Endothelial cell (in vitro differentiated cells): ENCODE measurements at regions not wholly inside any gene's neighbourhood (a gene's known extent, or its start where the extent isn't known, plus 50 kb on each side); places are given as distances from the start of the nearest gene placed in this dataset.

ENCODE experiments used
- DNase-seq: peaks from one replicate; pipeline ENCODE4 v3.0.0; 2021; ENCODE audit warnings: low spot score
- H3K27ac Mint-ChIP-seq: one replicate; pipeline ENCODE4 v1.8.0; 2021; ENCODE audit warnings: mixed read lengths, inconsistent platforms; ENCODE audit not compliant: unreplicated experiment
- H3K27me3 Mint-ChIP-seq: one replicate; pipeline ENCODE4 v1.8.0; 2021; ENCODE audit warnings: mild to moderate bottlenecking, moderate library complexity, mixed read lengths, inconsistent platforms; ENCODE audit not compliant: unreplicated experiment
- H3K36me3 Mint-ChIP-seq: one replicate; pipeline ENCODE4 v1.8.0; 2021; ENCODE audit warnings: mild to moderate bottlenecking, low read depth, mixed read lengths, inconsistent platforms; ENCODE audit not compliant: unreplicated experiment
- H3K4me1 Mint-ChIP-seq: one replicate; pipeline ENCODE4 v1.8.0; 2021; ENCODE audit warnings: mild to moderate bottlenecking, mixed read lengths, inconsistent platforms; ENCODE audit not compliant: unreplicated experiment
- H3K4me3 Mint-ChIP-seq: one replicate; pipeline ENCODE4 v1.8.0; 2021; ENCODE audit warnings: mild to moderate bottlenecking, mixed read lengths, inconsistent platforms; ENCODE audit not compliant: unreplicated experiment
- H3K9me3 Mint-ChIP-seq: one replicate; pipeline ENCODE4 v1.8.0; 2021; ENCODE audit warnings: mixed read lengths, inconsistent platforms; ENCODE audit not compliant: unreplicated experiment
- CTCF ChIP-seq: fragments of 200-600 bp; sonication (generic); IDR thresholded peaks from one replicate; pipeline ENCODE4 v1.5.0; 2021; ENCODE audit warnings: antibody characterized with exemption; ENCODE audit not compliant: unreplicated experiment

DNA sequence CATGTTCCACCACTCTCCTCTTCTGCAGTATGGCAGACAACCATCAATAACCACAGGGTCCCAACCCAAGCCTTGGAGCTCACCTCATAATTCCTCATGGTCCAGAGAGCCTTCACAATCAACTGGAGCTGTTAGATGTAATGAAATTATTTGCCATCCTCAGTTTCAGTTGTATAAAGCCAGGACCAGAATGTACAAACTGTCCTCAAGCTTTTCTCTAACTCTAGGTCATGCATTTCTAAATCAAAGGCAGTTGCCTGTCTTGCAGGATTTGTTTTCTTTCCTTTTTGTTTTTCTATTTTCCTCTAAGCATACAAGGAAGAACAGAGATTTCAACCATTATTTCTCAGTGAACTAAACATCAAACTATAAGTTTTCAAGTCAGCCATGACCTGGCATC, 182.5 kb upstream of the SERP2 start:
- no peaks in the 10 kb centered on the region for H3K36me3 Mint-ChIP-seq
- H3K4me3 Mint-ChIP-seq: no peak overlapping the region
- no peaks in the 10 kb centered on the region for H3K27me3 Mint-ChIP-seq
- no peak overlapping the region for H3K27ac Mint-ChIP-seq
- peaks cover 8% of the 10 kb centered on the region for H3K4me1 Mint-ChIP-seq
- no peak for TF ChIP-seq CTCF
- DNase-seq: no peak
- no peaks in the 10 kb centered on the region for H3K9me3 Mint-ChIP-seq

GRCh38 chr13:44191504-44192171, 182.0 kb upstream of the SERP2 start:
- peak; percentile 46 for DNase-seq
- TF ChIP-seq CTCF: peak; percentile 68
- H3K4me3 Mint-ChIP-seq: no peak overlapping the region
- H3K36me3 Mint-ChIP-seq: no peaks in the 10 kb centered on the region
- H3K27ac Mint-ChIP-seq: no peak overlapping the region
- no peaks in the 10 kb centered on the region for H3K9me3 Mint-ChIP-seq
- no peaks in the 10 kb centered on the region for H3K27me3 Mint-ChIP-seq
- H3K4me1 Mint-ChIP-seq: peaks cover 12% of the 10 kb centered on the region

DNA sequence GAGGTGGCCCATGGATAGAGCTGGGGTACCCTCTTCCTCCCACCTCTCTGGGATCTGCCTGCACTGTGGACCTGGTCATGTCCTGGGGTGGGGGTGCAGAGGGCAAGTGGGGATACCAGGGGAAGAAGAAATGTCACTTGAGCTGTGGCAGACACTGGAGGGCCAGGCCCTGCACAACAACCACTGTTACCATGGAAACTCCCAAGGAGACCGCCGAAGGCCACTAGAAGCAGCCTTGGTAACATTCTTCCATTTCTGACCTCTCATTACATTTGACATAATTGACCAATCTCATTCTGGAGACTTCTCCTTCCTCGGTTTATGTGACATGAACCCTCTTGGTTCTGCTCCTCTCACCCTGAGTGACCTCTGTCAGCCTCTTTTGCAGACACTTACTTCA, 179.9 kb upstream of the SERP2 start:
- Mint-ChIP-seq H3K36me3 (no peaks in the 10 kb centered on the region), H3K27ac (no peak overlapping the region), H3K27me3 (no peaks in the 10 kb centered on the region), H3K4me3 (no peak overlapping the region), H3K9me3 (no peaks in the 10 kb centered on the region), H3K4me1 (peaks cover 15% of the 10 kb centered on the region)
- no peak for TF ChIP-seq CTCF
- no peak for DNase-seq

GRCh38 chr13:44195245-44195644, 178.4 kb upstream of the SERP2 start:
- Mint-ChIP-seq H3K9me3 (no peaks in the 10 kb centered on the region), H3K4me3 (no peak overlapping the region), H3K27me3 (no peaks in the 10 kb centered on the region), H3K27ac (no peak overlapping the region), H3K4me1 (peaks cover 15% of the 10 kb centered on the region), H3K36me3 (no peaks in the 10 kb centered on the region)
- TF ChIP-seq CTCF: no peak
- DNase-seq: no peak

GRCh38 chr13:44196196-44196751, 177.3 kb upstream of the SERP2 start:
- H3K27ac Mint-ChIP-seq: peak overlapping the region; percentile 25
- no peak for TF ChIP-seq CTCF
- no peak for DNase-seq
- H3K36me3 Mint-ChIP-seq: no peaks in the 10 kb centered on the region
- H3K27me3 Mint-ChIP-seq: no peaks in the 10 kb centered on the region
- H3K4me3 Mint-ChIP-seq: no peak overlapping the region
- H3K9me3 Mint-ChIP-seq: no peaks in the 10 kb centered on the region
- H3K4me1 Mint-ChIP-seq: peaks cover 15% of the 10 kb centered on the region
